ENCODE measurements at regions not wholly inside any gene's neighbourhood (a gene's known extent, or its start where the extent isn't known, plus 50 kb on each side); places are given as distances from the start of the nearest gene placed in this dataset.

DNA sequence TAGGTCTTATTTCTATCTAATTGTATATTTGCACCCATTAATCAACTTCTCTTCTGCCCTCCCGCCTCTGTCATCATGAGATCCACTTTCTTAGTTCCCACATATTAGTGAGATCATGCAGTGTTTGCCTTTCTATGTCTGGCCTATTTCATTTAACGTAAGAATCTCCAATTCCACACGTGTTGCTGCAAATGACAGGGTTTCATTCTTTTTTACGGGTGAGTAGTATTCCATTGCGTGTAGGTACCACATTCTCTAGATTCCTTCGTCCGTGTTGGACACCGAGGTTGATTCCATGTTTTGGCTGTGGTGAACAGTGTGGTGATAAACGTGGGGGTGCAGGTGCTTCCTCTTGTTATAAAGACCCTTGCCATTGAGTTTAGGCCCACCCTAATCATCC is 64.7 kb upstream of the GSE1 start:
- no peaks in the 10 kb centered on the region for H4K20me1 ChIP-seq (ENCODE audit: control insufficient read depth, insufficient read depth, insufficient read length)
- no peak overlapping the region for H3K27ac Mint-ChIP-seq
- no peak overlapping the region for H3K27ac ChIP-seq (ENCODE audit: insufficient read length, low read depth, low read length)

More for the DNA sequence above, 64.7 kb upstream of the GSE1 start:
- no peak overlapping the region for H2BK12ac ChIP-seq (ENCODE audit: insufficient read length, low read depth, low read length)
- H3T11ph ChIP-seq (ENCODE audit: low read length), result no peak overlapping the region
- peaks cover 14 to 18% of the 10 kb centered on the region in 2 experiments for H3K4me1 Mint-ChIP-seq
- H3K9ac ChIP-seq (ENCODE audit: extremely low read depth, insufficient read length, low read length), result no peak overlapping the region
- H3K4me3 Mint-ChIP-seq, result no peak overlapping the region
- no CpG with 5 or more reads among the region's 9 CpGs for WGBS (ENCODE audit: extremely low coverage, insufficient read length, low lambda C conversion rate)
- no peaks in the 10 kb centered on the region for H3K27me3 ChIP-seq (ENCODE audit: insufficient read depth, low read length)
- no peak overlapping the region for H2BK15ac ChIP-seq (ENCODE audit: low read depth, low read length)
- no peaks in the 10 kb centered on the region for H3K79me2 ChIP-seq (ENCODE audit: insufficient read depth, low read length)
- no peaks in the 10 kb centered on the region for H3K9me3 Mint-ChIP-seq
- H2AK5ac ChIP-seq (ENCODE audit: insufficient read length, low read length), result no peak overlapping the region
- H3K4ac ChIP-seq (ENCODE audit: low read depth, low read length), result no peak overlapping the region
- H4K8ac ChIP-seq (replicated peaks; ENCODE audit: insufficient read length, low read depth, low read length), result no peak overlapping the region
- H3K27me3 Mint-ChIP-seq (ENCODE audit: low read depth), result peaks cover 5% of the 10 kb centered on the region
- H3K4me1 ChIP-seq (ENCODE audit: insufficient read depth, low read length), result no peaks in the 10 kb centered on the region
- no peak overlapping the region for H3K56ac ChIP-seq (ENCODE audit: insufficient read length, low read depth, low read length)
- no peak overlapping the region for H3K23ac ChIP-seq (ENCODE audit: insufficient read length, low read depth, low read length)
- TF ChIP-seq, protein P1, sequence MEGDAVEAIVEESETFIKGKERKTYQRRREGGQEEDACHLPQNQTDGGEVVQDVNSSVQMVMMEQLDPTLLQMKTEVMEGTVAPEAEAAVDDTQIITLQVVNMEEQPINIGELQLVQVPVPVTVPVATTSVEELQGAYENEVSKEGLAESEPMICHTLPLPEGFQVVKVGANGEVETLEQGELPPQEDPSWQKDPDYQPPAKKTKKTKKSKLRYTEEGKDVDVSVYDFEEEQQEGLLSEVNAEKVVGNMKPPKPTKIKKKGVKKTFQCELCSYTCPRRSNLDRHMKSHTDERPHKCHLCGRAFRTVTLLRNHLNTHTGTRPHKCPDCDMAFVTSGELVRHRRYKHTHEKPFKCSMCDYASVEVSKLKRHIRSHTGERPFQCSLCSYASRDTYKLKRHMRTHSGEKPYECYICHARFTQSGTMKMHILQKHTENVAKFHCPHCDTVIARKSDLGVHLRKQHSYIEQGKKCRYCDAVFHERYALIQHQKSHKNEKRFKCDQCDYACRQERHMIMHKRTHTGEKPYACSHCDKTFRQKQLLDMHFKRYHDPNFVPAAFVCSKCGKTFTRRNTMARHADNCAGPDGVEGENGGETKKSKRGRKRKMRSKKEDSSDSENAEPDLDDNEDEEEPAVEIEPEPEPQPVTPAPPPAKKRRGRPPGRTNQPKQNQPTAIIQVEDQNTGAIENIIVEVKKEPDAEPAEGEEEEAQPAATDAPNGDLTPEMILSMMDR (conservative IDR thresholded peaks at IDR 0.05), result no peak
- H3K4me2 ChIP-seq (ENCODE audit: insufficient read depth, insufficient read length, low read length), result no peak overlapping the region
- H3K14ac ChIP-seq (ENCODE audit: insufficient read depth, low read length), result no peak overlapping the region
- no peak overlapping the region for H2AFZ ChIP-seq (ENCODE audit: low read length)
- no peak overlapping the region for H4K91ac ChIP-seq (ENCODE audit: insufficient read length, low read depth, low read length)
- H3K18ac ChIP-seq (ENCODE audit: insufficient read length, low read depth, low read length), result no peak overlapping the region
- no peak overlapping the region for H2BK5ac ChIP-seq (ENCODE audit: insufficient read length, low read length)
- H3K9me3 ChIP-seq (ENCODE audit: control insufficient read depth, low read depth, low read length), result no peaks in the 10 kb centered on the region
- H3K36me3 Mint-ChIP-seq (ENCODE audit: insufficient read depth in 1 of 3, low read depth in 3 of 3), result no peaks in the 10 kb centered on the region; a peak in 2 of 7 replicates
- no peak overlapping the region for H2BK120ac ChIP-seq (ENCODE audit: low read depth, low read length, poor library complexity, severe bottlenecking)
- H2BK20ac ChIP-seq (ENCODE audit: low read depth, low read length, poor library complexity, severe bottlenecking), result no peak overlapping the region
- peaks cover 5% of the 10 kb centered on the region for H3K23me2 ChIP-seq (ENCODE audit: insufficient read length, low read depth, low read length, poor library complexity, severe bottlenecking)
- DNase-seq, result no peak
- H3K79me1 ChIP-seq (ENCODE audit: insufficient read depth, low read depth, low read length, poor library complexity, severe bottlenecking), result no peaks in the 10 kb centered on the region
- H4K5ac ChIP-seq (ENCODE audit: insufficient read length, low read depth, low read length), result no peak overlapping the region

All from H9 (cell line).